RWPE1 (cell line): ENCODE measurements at regions not wholly inside any gene's neighbourhood (a gene's known extent, or its start where the extent isn't known, plus 50 kb on each side); places are given as distances from the start of the nearest gene placed in this dataset.

ENCODE experiments used
- CTCF ChIA-PET: fragments of 350-600 bp; sonication (Branson Sonifier 250); formaldehyde crosslinking; extraction: SDS; loops from one replicate; lab custom pipeline; 2021; lab: Yijun Ruan, JAX
- POLR2A ChIA-PET: fragments of 400-600 bp; formaldehyde crosslinking; extraction: SDS; loops from one replicate; lab custom pipeline; 2020; ENCODE audit warnings: antibody characterized with exemption; ENCODE audit not compliant: low non-redundant PET; lab: Yijun Ruan, JAX
- DNase-seq: peaks from one replicate; pipeline ENCODE4 v3.0.0; 2012; ENCODE audit warnings: low spot score
- H3K27ac ChIP-seq: fragments of 450-650 bp; 2 replicates; pipeline ENCODE4 v1.5.1; 2017
- TF ChIP-seq, protein P1 (sequence below): fragments of 450-650 bp; conservative IDR thresholded peaks from 2 replicates; pipeline ENCODE4 v1.5.1; 2017; ENCODE audit warnings: low read depth, mild to moderate bottlenecking

DNA sequence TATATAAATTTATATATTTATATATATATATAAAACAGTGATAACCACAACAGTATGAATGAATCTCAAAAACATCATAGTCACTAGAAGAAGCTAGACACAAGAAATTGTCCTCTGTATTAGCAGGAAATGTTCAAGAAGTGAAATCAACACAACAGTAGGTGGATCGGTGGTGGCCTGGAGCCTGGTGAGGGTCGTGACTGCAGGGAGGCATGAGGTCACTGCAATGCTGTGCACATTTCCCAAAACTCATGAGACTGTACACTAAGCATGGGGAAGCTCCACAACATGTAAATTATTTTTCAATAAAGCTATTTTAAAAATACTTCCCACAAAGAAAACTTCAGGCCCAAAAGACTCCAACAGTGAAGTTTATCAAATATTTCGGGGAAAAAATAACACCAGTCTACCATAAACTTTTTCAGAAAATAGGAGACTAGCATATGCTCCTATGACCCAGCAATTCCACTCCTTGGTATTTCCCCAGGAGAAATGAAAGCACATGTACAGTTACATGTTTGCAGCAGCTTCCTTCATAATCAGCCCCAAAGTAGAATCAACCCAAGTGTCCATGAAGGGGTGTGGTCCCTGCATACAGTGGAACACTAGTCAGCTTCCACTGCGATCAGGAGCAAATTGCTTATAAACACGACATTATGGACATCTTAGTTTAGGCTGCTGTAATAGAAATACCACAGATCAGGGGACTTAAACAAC lies 144.2 kb downstream of the TBXT start:
- TF ChIP-seq, protein P1, sequence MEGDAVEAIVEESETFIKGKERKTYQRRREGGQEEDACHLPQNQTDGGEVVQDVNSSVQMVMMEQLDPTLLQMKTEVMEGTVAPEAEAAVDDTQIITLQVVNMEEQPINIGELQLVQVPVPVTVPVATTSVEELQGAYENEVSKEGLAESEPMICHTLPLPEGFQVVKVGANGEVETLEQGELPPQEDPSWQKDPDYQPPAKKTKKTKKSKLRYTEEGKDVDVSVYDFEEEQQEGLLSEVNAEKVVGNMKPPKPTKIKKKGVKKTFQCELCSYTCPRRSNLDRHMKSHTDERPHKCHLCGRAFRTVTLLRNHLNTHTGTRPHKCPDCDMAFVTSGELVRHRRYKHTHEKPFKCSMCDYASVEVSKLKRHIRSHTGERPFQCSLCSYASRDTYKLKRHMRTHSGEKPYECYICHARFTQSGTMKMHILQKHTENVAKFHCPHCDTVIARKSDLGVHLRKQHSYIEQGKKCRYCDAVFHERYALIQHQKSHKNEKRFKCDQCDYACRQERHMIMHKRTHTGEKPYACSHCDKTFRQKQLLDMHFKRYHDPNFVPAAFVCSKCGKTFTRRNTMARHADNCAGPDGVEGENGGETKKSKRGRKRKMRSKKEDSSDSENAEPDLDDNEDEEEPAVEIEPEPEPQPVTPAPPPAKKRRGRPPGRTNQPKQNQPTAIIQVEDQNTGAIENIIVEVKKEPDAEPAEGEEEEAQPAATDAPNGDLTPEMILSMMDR: no peak
- ChIA-PET POLR2A (no interaction called here), CTCF (no interaction called here)
- H3K27ac ChIP-seq: no peak overlapping the region
- no peak for DNase-seq

DNA sequence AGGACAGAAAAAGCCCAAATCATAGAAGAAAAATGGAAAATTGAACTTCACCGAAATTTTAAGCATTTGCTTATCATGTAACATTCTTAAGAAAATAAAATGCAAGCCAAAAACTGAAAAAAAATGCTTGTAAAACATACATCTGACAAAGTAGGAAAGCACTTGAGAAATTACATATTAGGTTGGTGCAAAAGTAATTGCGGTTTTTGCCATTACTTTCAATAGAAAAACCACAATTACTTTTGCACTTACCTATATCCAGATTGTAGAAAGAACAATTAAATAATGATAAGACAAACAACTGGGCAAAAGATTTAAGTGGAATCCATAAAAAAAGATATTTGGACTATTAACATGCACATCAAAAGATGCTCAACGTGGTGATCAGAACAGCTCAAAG lies 146.2 kb downstream of the TBXT start:
- CTCF ChIA-PET: no interaction called here

GRCh38 chr6:166019214-166019613 lies 148.4 kb downstream of the TBXT start:
- no peak for DNase-seq
- H3K27ac ChIP-seq: no peak overlapping the region
- CTCF ChIA-PET: no interaction called here
- TF ChIP-seq, protein P1: no peak
- POLR2A ChIA-PET: no interaction called here

More for the DNA sequence above, 146.2 kb downstream of the TBXT start:
- no peak overlapping the region for H3K27ac ChIP-seq
- POLR2A ChIA-PET: no interaction called here
- TF ChIP-seq, protein P1: no peak
- no peak for DNase-seq

DNA sequence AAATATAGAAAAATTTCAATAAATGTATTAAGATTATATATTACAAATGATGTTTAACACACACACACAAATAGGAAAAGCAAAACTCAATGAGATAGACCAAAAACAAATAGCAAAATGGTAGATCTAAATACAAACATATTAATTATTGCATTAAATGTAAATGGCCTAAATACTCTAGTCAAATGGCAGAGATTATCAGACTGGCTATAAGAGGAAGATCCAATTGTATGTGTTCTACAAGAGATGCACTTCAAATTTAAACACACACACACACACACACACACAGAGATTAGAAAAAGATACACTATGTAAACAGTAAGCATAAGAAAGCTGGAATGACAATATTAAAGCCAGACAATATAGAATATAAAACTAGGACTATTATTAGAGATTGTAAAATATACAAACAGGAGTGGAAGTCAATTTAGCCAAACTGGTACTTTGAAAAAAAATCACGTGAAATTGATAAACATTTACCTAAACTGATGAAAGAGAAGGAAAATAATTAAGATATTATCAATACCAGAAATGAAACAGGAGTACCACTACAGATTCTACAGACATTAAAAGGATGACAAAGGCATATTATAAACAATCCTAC lies 150.5 kb downstream of the TBXT start:
- CTCF ChIA-PET: no interaction called here
- no peak for DNase-seq
- H3K27ac ChIP-seq: no peak overlapping the region
- TF ChIP-seq, protein P1: no peak
- POLR2A ChIA-PET: no interaction called here

GRCh38 chr6:166014966-166015365 lies 152.7 kb downstream of the TBXT start:
- no peak overlapping the region for H3K27ac ChIP-seq
- TF ChIP-seq, protein P1: no peak
- POLR2A ChIA-PET: no interaction called here
- CTCF ChIA-PET: no interaction called here
- no peak for DNase-seq

- TF ChIP-seq, protein P1: no peak
- no peak for DNase-seq
- no peak overlapping the region for H3K27ac ChIP-seq
- ChIA-PET POLR2A (no interaction called here), CTCF (no interaction called here)
Observed at GRCh38 chr6:166010136-166010960, 157.3 kb downstream of the TBXT start.
